ENCODE measurements at regions not wholly inside any gene's neighbourhood (a gene's known extent, or its start where the extent isn't known, plus 50 kb on each side); places are given as distances from the start of the nearest gene placed in this dataset.

DNA sequence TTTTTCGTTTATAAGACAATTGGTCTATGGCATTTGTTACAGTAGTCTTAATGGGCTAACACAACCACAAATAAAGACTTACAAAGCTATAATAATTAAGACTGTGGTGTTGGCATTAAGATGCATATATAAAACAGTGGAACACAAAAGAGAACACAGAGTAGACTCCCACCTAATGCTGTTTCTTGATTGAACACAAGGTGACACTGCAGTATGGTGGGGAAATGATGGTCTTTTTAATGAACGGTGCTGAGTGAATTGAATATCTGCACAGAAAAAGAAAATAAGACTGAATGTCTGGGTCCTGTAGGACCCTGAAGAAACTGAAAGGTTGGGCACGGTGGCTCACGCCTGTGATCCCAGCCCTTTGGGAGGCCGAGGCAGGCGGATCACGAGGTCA, 1136.6 kb upstream of the NXPH2 start:
- TF ChIP-seq SMC3 (conservative IDR thresholded peaks at IDR 0.05; ENCODE audit: poor library complexity) (no peak), RAD21 (conservative IDR thresholded peaks at IDR 0.05) (peak; percentile 20), POLR2AphosphoS5 (IDR thresholded peaks at IDR 0.05) (no peak), MXI1 (conservative IDR thresholded peaks at IDR 0.05; ENCODE audit: poor library complexity, severe bottlenecking) (no peak), TAF1 (IDR thresholded peaks at IDR 0.05; ENCODE audit: low read depth) (no peak), EP300 (conservative IDR thresholded peaks at IDR 0.05; ENCODE audit: poor library complexity, severe bottlenecking) (no peak), EZH2 (IDR thresholded peaks at IDR 0.05; ENCODE audit: borderline replicate concordance, insufficient read depth, low read length, poor library complexity, severe bottlenecking) (no peak)
- TF ChIP-seq, protein P1, sequence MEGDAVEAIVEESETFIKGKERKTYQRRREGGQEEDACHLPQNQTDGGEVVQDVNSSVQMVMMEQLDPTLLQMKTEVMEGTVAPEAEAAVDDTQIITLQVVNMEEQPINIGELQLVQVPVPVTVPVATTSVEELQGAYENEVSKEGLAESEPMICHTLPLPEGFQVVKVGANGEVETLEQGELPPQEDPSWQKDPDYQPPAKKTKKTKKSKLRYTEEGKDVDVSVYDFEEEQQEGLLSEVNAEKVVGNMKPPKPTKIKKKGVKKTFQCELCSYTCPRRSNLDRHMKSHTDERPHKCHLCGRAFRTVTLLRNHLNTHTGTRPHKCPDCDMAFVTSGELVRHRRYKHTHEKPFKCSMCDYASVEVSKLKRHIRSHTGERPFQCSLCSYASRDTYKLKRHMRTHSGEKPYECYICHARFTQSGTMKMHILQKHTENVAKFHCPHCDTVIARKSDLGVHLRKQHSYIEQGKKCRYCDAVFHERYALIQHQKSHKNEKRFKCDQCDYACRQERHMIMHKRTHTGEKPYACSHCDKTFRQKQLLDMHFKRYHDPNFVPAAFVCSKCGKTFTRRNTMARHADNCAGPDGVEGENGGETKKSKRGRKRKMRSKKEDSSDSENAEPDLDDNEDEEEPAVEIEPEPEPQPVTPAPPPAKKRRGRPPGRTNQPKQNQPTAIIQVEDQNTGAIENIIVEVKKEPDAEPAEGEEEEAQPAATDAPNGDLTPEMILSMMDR (IDR thresholded peaks at IDR 0.05; ENCODE audit: poor library complexity, severe bottlenecking) = peak; percentile 24
- TF ChIP-seq, protein P2, sequence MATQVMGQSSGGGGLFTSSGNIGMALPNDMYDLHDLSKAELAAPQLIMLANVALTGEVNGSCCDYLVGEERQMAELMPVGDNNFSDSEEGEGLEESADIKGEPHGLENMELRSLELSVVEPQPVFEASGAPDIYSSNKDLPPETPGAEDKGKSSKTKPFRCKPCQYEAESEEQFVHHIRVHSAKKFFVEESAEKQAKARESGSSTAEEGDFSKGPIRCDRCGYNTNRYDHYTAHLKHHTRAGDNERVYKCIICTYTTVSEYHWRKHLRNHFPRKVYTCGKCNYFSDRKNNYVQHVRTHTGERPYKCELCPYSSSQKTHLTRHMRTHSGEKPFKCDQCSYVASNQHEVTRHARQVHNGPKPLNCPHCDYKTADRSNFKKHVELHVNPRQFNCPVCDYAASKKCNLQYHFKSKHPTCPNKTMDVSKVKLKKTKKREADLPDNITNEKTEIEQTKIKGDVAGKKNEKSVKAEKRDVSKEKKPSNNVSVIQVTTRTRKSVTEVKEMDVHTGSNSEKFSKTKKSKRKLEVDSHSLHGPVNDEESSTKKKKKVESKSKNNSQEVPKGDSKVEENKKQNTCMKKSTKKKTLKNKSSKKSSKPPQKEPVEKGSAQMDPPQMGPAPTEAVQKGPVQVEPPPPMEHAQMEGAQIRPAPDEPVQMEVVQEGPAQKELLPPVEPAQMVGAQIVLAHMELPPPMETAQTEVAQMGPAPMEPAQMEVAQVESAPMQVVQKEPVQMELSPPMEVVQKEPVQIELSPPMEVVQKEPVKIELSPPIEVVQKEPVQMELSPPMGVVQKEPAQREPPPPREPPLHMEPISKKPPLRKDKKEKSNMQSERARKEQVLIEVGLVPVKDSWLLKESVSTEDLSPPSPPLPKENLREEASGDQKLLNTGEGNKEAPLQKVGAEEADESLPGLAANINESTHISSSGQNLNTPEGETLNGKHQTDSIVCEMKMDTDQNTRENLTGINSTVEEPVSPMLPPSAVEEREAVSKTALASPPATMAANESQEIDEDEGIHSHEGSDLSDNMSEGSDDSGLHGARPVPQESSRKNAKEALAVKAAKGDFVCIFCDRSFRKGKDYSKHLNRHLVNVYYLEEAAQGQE (IDR thresholded peaks at IDR 0.05; ENCODE audit: borderline replicate concordance) = no peak
- no peak overlapping the region for H3K9ac ChIP-seq (ENCODE audit: low read length)
- H2AFZ ChIP-seq (ENCODE audit: low read depth, low read length) = no peak overlapping the region
- no peaks in the 10 kb centered on the region for H3F3A ChIP-seq (ENCODE audit: insufficient read depth, low read length, poor library complexity, severe bottlenecking)
- H3K27ac ChIP-seq (ENCODE audit: low read length) = no peak overlapping the region
- no peaks in the 10 kb centered on the region for H3K79me2 ChIP-seq (replicated peaks; ENCODE audit: insufficient read depth, low read length)
- H3K9me3 ChIP-seq (ENCODE audit: low read length) = no peaks in the 10 kb centered on the region
- H3K36me3 ChIP-seq (ENCODE audit: insufficient read depth, low read length) = no peaks in the 10 kb centered on the region
- H4K20me1 ChIP-seq (ENCODE audit: insufficient read depth) = no peaks in the 10 kb centered on the region
- no peaks in the 10 kb centered on the region for H3K9me2 ChIP-seq (ENCODE audit: insufficient read depth, low read length)
- H3K4me2 ChIP-seq (ENCODE audit: low read length) = no peak overlapping the region
- H3K27me3 ChIP-seq (ENCODE audit: insufficient read depth, low read depth, low read length) = no peaks in the 10 kb centered on the region
- no peak overlapping the region for H3K4me3 ChIP-seq (ENCODE audit: low read length)

DNA sequence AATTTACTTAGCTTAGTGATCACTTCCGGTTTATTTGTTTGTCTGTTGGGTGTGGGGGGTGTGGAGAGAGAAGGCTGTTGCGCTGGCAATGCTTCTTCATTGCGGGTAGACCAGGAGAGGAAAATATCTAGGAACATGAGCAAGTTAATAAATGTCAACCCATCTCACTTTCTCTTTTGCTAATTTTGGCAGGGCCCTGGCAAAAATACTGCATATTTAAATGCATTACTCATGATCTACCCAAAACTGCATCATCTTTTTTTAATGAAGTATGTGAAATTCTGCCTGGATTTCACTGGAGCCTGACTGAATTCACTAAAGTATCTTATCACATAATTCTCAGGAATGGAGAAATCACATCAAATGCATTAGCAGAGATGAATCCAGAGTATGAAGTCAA, 1131.0 kb upstream of the NXPH2 start:
- Histone ChIP-seq H3F3A (ENCODE audit: insufficient read depth, low read length, poor library complexity, severe bottlenecking) (no peaks in the 10 kb centered on the region), H2AFZ (ENCODE audit: low read depth, low read length) (no peak overlapping the region), H3K27ac (ENCODE audit: low read length) (no peak overlapping the region), H3K9ac (ENCODE audit: low read length) (no peak overlapping the region), H3K9me2 (ENCODE audit: insufficient read depth, low read length) (no peaks in the 10 kb centered on the region), H3K9me3 (ENCODE audit: low read length) (no peaks in the 10 kb centered on the region), H3K4me2 (ENCODE audit: low read length) (no peak overlapping the region), H3K27me3 (ENCODE audit: insufficient read depth, low read depth, low read length) (no peaks in the 10 kb centered on the region), H4K20me1 (ENCODE audit: insufficient read depth) (no peaks in the 10 kb centered on the region), H3K36me3 (ENCODE audit: insufficient read depth, low read length) (no peaks in the 10 kb centered on the region), H3K79me2 (replicated peaks; ENCODE audit: insufficient read depth, low read length) (no peaks in the 10 kb centered on the region), H3K4me3 (ENCODE audit: low read length) (no peak overlapping the region)
- TF ChIP-seq, protein P2 (IDR thresholded peaks at IDR 0.05; ENCODE audit: borderline replicate concordance) = no peak
- TF ChIP-seq RAD21 (conservative IDR thresholded peaks at IDR 0.05) (no peak), MXI1 (conservative IDR thresholded peaks at IDR 0.05; ENCODE audit: poor library complexity, severe bottlenecking) (no peak), SMC3 (conservative IDR thresholded peaks at IDR 0.05; ENCODE audit: poor library complexity) (no peak), TAF1 (IDR thresholded peaks at IDR 0.05; ENCODE audit: low read depth) (no peak), EP300 (conservative IDR thresholded peaks at IDR 0.05; ENCODE audit: poor library complexity, severe bottlenecking) (no peak), EZH2 (IDR thresholded peaks at IDR 0.05; ENCODE audit: borderline replicate concordance, insufficient read depth, low read length, poor library complexity, severe bottlenecking) (no peak), POLR2AphosphoS5 (IDR thresholded peaks at IDR 0.05) (no peak)
- TF ChIP-seq, protein P1 (IDR thresholded peaks at IDR 0.05; ENCODE audit: poor library complexity, severe bottlenecking) = no peak
